Hindlimb muscle (tissue), 1 donor: ENCODE measurements at regions not wholly inside any gene's neighbourhood (a gene's known extent, or its start where the extent isn't known, plus 50 kb on each side); places are given as distances from the start of the nearest gene placed in this dataset.

ENCODE experiments used
- DNase-seq: peaks from one replicate; pipeline ENCODE4 v3.0.0-alpha.2; 2013

GRCh38 chr16:64534180-64534780 is 587.6 kb downstream of the CDH11 start:
- DNase-seq, result no peak

GRCh38 chr16:64532691-64533090 is 589.2 kb downstream of the CDH11 start:
- no peak for DNase-seq

- DNase-seq, result no peak
Measured at GRCh38 chr16:64532117-64532516, 589.7 kb downstream of the CDH11 start.

- DNase-seq, result no peak
Measured at GRCh38 chr16:64531401-64531800, 590.5 kb downstream of the CDH11 start.

GRCh38 chr16:64522548-64522947 is 599.3 kb downstream of the CDH11 start:
- no peak for DNase-seq

- no peak for DNase-seq
Measured at GRCh38 chr16:64513871-64514270, 608.0 kb downstream of the CDH11 start.

- no peak for DNase-seq
Measured at GRCh38 chr16:64507240-64508024, 614.4 kb downstream of the CDH11 start.

- no peak for DNase-seq
Measured at GRCh38 chr16:64499211-64499610, 622.7 kb downstream of the CDH11 start.

- no peak for DNase-seq
Measured at GRCh38 chr16:64498363-64498762, 623.5 kb downstream of the CDH11 start.

- DNase-seq, result no peak
Measured at GRCh38 chr16:64493709-64494108, 628.2 kb downstream of the CDH11 start.

GRCh38 chr16:64489449-64489848 is 632.4 kb downstream of the CDH11 start:
- no peak for DNase-seq

- no peak for DNase-seq
Measured at GRCh38 chr16:64486561-64486960, 635.3 kb downstream of the CDH11 start.

- no peak for DNase-seq
Measured at GRCh38 chr16:64481497-64481896, 640.4 kb downstream of the CDH11 start.

- no peak for DNase-seq
Measured at GRCh38 chr16:64478252-64478906, 643.5 kb downstream of the CDH11 start.

GRCh38 chr16:64475627-64476351 is 646.1 kb downstream of the CDH11 start:
- no peak for DNase-seq

- DNase-seq, result no peak
Measured at GRCh38 chr16:64470916-64471315, 650.9 kb downstream of the CDH11 start.

- DNase-seq, result peak; percentile 59
Measured at GRCh38 chr16:64469906-64470702, 651.8 kb downstream of the CDH11 start.

GRCh38 chr16:64469351-64469750 is 652.5 kb downstream of the CDH11 start:
- DNase-seq, result no peak

GRCh38 chr16:64468515-64469090 is 653.3 kb downstream of the CDH11 start:
- no peak for DNase-seq

- DNase-seq, result no peak
Measured at GRCh38 chr16:64459821-64460220, 662.0 kb downstream of the CDH11 start.

GRCh38 chr16:64459402-64459801 is 662.5 kb downstream of the CDH11 start:
- no peak for DNase-seq

GRCh38 chr16:64455275-64455674 is 666.6 kb downstream of the CDH11 start:
- no peak for DNase-seq
